HepG2 (cell line): ENCODE measurements at regions not wholly inside any gene's neighbourhood (a gene's known extent, or its start where the extent isn't known, plus 50 kb on each side); places are given as distances from the start of the nearest gene placed in this dataset.

Source experiments
- ATAC-seq: fragments of 200-7000 bp; cut with Tn5 transposase; 3 replicates; pipeline ENCODE4 v1.9.1; 2020; ENCODE audit warnings: mild to moderate bottlenecking, moderate library complexity
- BruUV-seq: library from RNA; stranded (reverse); fragments of 400-500 nt; replicated peaks from 2 replicates; lab custom pipeline; 2021; lab: Mats Ljungman, UMichigan
- CTCF ChIA-PET: fragments of 300-600 bp; formaldehyde crosslinking; extraction: SDS; loops from one replicate; lab custom pipeline; 2021; ENCODE audit warnings: low total read pairs, inconsistent platforms, low intra/inter-chr PET ratio; lab: Yijun Ruan, JAX
- POLR2A ChIA-PET: fragments of 350-600 bp; sonication (Branson Sonifier 250); formaldehyde crosslinking; loops from one replicate; lab custom pipeline; 2020; ENCODE audit warnings: antibody characterized with exemption, inconsistent platforms; lab: Yijun Ruan, JAX
- DNase-seq: peaks from one replicate; pipeline ENCODE4 v3.0.0-alpha.2; 2015; ENCODE audit warnings: low spot score
- FAIRE-seq: peaks from 3 replicates; lab custom pipeline; 2011; peaks lifted over from hg19 to GRCh38; lab: Jason Lieb, UNC
- H2AFZ ChIP-seq: one replicate; pipeline ENCODE4 v1.6.1; 2011; ENCODE audit warnings: low read length, inconsistent platforms
- H3K27ac ChIP-seq: fragments of 300-600 bp; 3 replicates; pipeline ENCODE4 v1.8.0; 2011; ENCODE audit warnings: mixed run types, mild to moderate bottlenecking, mixed read lengths, low read length, inconsistent platforms; ENCODE audit not compliant: insufficient read depth; ENCODE audit errors: extremely low read length
- H3K27me3 ChIP-seq, 2 experiments: fragments of 200-600 bp in 1 of 2; 2 replicates in 1 of 2; 3 replicates in 1 of 2; pipeline versions ENCODE4 v1.6.0 to v1.8.0; 2011; ENCODE audit warnings: low read length in 2 of 2, mild to moderate bottlenecking in 2 of 2, moderate library complexity in 2 of 2, inconsistent platforms in 1 of 2; ENCODE audit not compliant: insufficient read depth in 2 of 2, control insufficient read depth in 1 of 2
- H3K36me3 ChIP-seq, 2 experiments: fragments of 200-600 bp in 1 of 2; replicated peaks in 1 of 2; 2 replicates in 1 of 2; 3 replicates in 1 of 2; pipeline versions ENCODE4 v1.5.1 to v1.8.0; 2011; ENCODE audit warnings: low read length in 2 of 2, inconsistent platforms in 1 of 2; ENCODE audit not compliant: insufficient read depth in 2 of 2, control insufficient read depth in 1 of 2
- H3K4me1 ChIP-seq: 2 replicates; pipeline ENCODE4 v1.5.1; 2012; ENCODE audit warnings: low read length, inconsistent platforms; ENCODE audit not compliant: insufficient read depth
- H3K4me2 ChIP-seq: 2 replicates; pipeline ENCODE4 v1.6.0; 2011; ENCODE audit warnings: low read depth, low read length, inconsistent platforms
- H3K4me3 ChIP-seq, 3 experiments: fragments of 200-600 bp in 1 of 3; sonication (generic), shearing (Covaris generic) in 1 of 3; replicated peaks in 1 of 3; 2 replicates each; pipeline ENCODE4 v1.5.1; 2011 to 2016; ENCODE audit warnings: low read length in 3 of 3, inconsistent platforms in 2 of 3, low read depth in 2 of 3, mild to moderate bottlenecking in 2 of 3, control low read depth in 1 of 3, mixed read lengths in 1 of 3; ENCODE audit not compliant: insufficient read depth in 1 of 3
- H3K79me2 ChIP-seq: one replicate; pipeline ENCODE4 v1.6.1; 2011; ENCODE audit warnings: low read length, inconsistent platforms; ENCODE audit not compliant: insufficient read depth
- H3K9ac ChIP-seq: 2 replicates; pipeline ENCODE4 v1.6.0; 2011; ENCODE audit warnings: mild to moderate bottlenecking, low read depth, low read length, inconsistent platforms; ENCODE audit not compliant: insufficient read depth
- H3K9me3 ChIP-seq: 2 replicates; pipeline ENCODE4 v1.5.1; 2012; ENCODE audit warnings: mild to moderate bottlenecking, low read length
- H4K20me1 ChIP-seq: 2 replicates; pipeline ENCODE4 v1.6.0; 2011; ENCODE audit warnings: inconsistent platforms, mild to moderate bottlenecking, low read length, moderate library complexity; ENCODE audit not compliant: insufficient read depth
- BCL6 ChIP-seq: IDR thresholded peaks from 2 replicates; pipeline ENCODE4 v1.6.1; 2016; ENCODE audit warnings: missing genetic modification reagents, missing compliant biosample characterization
- CEBPB ChIP-seq: IDR thresholded peaks from 2 replicates; pipeline ENCODE4 v1.6.1; 2011; ENCODE audit warnings: low read depth, low read length, improper control_type of control experiment, borderline replicate concordance
- FOXK2 ChIP-seq: fragments of 450-650 bp; IDR thresholded peaks from 2 replicates; pipeline ENCODE4 v1.6.1; 2016
- HCFC1 ChIP-seq: fragments of 150-350 bp; IDR thresholded peaks from 2 replicates; pipeline ENCODE4 v1.6.1; 2014; ENCODE audit warnings: low read depth, low read length
- HES4 ChIP-seq: sonication (generic); formaldehyde crosslinking; IDR thresholded peaks from 2 replicates; pipeline ENCODE4 v1.9.0; 2021; ENCODE audit warnings: mild to moderate bottlenecking, missing genetic modification reagents, borderline replicate concordance
- HIVEP1 ChIP-seq: sonication (generic); formaldehyde crosslinking; IDR thresholded peaks from 2 replicates; pipeline ENCODE4 v1.4.0; 2020; ENCODE audit warnings: mild to moderate bottlenecking, missing genetic modification reagents
- MAZ ChIP-seq, 2 experiments: sonication (generic) in 1 of 2; formaldehyde crosslinking in 1 of 2; IDR thresholded peaks; 2 replicates each; pipeline versions ENCODE4 v1.5.0 to v1.6.1; 2012 to 2020; ENCODE audit warnings: low read depth in 2 of 2, mild to moderate bottlenecking in 2 of 2, borderline replicate concordance in 1 of 2, improper control_type of control experiment in 1 of 2, low read length in 1 of 2, missing genetic modification reagents in 1 of 2, moderate library complexity in 1 of 2
- PHF8 ChIP-seq: sonication (generic); formaldehyde crosslinking; IDR thresholded peaks from 2 replicates; pipeline ENCODE4 v1.5.0; 2020; ENCODE audit warnings: missing genetic modification reagents
- SIN3B ChIP-seq: fragments of 150-350 bp; IDR thresholded peaks from 2 replicates; pipeline ENCODE4 v1.6.1; 2014; ENCODE audit warnings: low read length
- SMC3 ChIP-seq: IDR thresholded peaks from 2 replicates; pipeline ENCODE4 v1.6.1; 2011; ENCODE audit warnings: low read length, improper control_type of control experiment
- YEATS4 ChIP-seq: sonication (generic); formaldehyde crosslinking; IDR thresholded peaks from 2 replicates; pipeline ENCODE4 v1.4.0; 2020; ENCODE audit warnings: missing genetic modification reagents, borderline replicate concordance
- ZFYVE20 ChIP-seq: sonication (generic); formaldehyde crosslinking; IDR thresholded peaks from 2 replicates; pipeline ENCODE4 v1.8.0; 2023; ENCODE audit warnings: low read depth, mild to moderate bottlenecking, moderate library complexity, missing genetic modification reagents, borderline replicate concordance
- ZNF354B ChIP-seq: sonication (generic); formaldehyde crosslinking; IDR thresholded peaks from 2 replicates; pipeline ENCODE4 v1.8.0; 2022; ENCODE audit warnings: mild to moderate bottlenecking, missing genetic modification reagents
- ZNF468 ChIP-seq: sonication (generic); formaldehyde crosslinking; IDR thresholded peaks from 2 replicates; pipeline ENCODE4 v1.8.0; 2022; ENCODE audit warnings: mild to moderate bottlenecking, moderate library complexity, missing genetic modification reagents
- ZNF776 ChIP-seq: sonication (generic); formaldehyde crosslinking; IDR thresholded peaks from 2 replicates; pipeline ENCODE4 v1.4.0; 2020; ENCODE audit warnings: mild to moderate bottlenecking, missing genetic modification reagents
- ZNF841 ChIP-seq: sonication (generic); formaldehyde crosslinking; IDR thresholded peaks from 2 replicates; pipeline ENCODE4 v1.8.1; 2023; ENCODE audit warnings: missing genetic modification reagents, borderline replicate concordance
- ZNF891 ChIP-seq: sonication (generic); formaldehyde crosslinking; IDR thresholded peaks from 2 replicates; pipeline ENCODE4 v1.5.0; 2020; ENCODE audit warnings: mild to moderate bottlenecking, missing genetic modification reagents
- ZSCAN20 ChIP-seq: sonication (generic); formaldehyde crosslinking; IDR thresholded peaks from 2 replicates; pipeline ENCODE4 v1.4.0; 2020; ENCODE audit warnings: missing genetic modification reagents, mild to moderate bottlenecking, borderline replicate concordance
- WGBS: methylation state at CpG from one replicate; pipeline ENCODE4 v1.1.6; 2017; ENCODE audit warnings: low lambda C conversion rate; 5-methylcytosine and 5-hydroxymethylcytosine counted together
- in situ Hi-C: cut with HindIII; loops from 2 replicates; pipeline ENCODE4 v1.10.0; 2017; ENCODE audit warnings: low pct_unique_long_range_greater_than_20kb; ENCODE audit not compliant: extremely low pct_ligation_motif_present
- intact Hi-C: fragments of 100-400 bp; cut with micrococcal nuclease; formaldehyde crosslinking; loops from one replicate; pipeline ENCODE4 v1.10.0; 2022; ENCODE audit not compliant: unreplicated experiment
- TF ChIP-seq, protein P1 (sequence below): sonication (generic); formaldehyde crosslinking; IDR thresholded peaks from 2 replicates; pipeline ENCODE4 v1.5.0; 2020; ENCODE audit warnings: missing genetic modification reagents, mild to moderate bottlenecking, borderline replicate concordance
- TF ChIP-seq, protein P2 (sequence below): sonication (generic); formaldehyde crosslinking; IDR thresholded peaks from 2 replicates; pipeline ENCODE4 v1.4.0; 2020; ENCODE audit warnings: mild to moderate bottlenecking, missing genetic modification reagents
- TF ChIP-seq, protein P3 (sequence below): fragments of 450-650 bp; IDR thresholded peaks from 2 replicates; pipeline ENCODE4 v1.6.1; 2017

- no peak for TF ChIP-seq ZNF354B (CRISPR knock-in tag)
- TF ChIP-seq, protein P1, sequence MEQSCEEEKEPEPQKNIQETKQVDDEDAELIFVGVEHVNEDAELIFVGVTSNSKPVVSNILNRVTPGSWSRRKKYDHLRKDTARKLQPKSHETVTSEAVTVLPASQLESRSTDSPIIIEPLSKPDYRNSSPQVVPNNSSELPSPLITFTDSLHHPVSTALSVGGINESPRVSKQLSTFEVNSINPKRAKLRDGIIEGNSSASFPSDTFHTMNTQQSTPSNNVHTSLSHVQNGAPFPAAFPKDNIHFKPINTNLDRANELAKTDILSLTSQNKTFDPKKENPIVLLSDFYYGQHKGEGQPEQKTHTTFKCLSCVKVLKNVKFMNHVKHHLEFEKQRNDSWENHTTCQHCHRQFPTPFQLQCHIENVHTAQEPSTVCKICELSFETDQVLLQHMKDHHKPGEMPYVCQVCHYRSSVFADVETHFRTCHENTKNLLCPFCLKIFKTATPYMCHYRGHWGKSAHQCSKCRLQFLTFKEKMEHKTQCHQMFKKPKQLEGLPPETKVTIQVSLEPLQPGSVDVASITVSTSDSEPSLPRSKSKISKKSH (CRISPR knock-in tag): no peak
- TF ChIP-seq, protein P2, sequence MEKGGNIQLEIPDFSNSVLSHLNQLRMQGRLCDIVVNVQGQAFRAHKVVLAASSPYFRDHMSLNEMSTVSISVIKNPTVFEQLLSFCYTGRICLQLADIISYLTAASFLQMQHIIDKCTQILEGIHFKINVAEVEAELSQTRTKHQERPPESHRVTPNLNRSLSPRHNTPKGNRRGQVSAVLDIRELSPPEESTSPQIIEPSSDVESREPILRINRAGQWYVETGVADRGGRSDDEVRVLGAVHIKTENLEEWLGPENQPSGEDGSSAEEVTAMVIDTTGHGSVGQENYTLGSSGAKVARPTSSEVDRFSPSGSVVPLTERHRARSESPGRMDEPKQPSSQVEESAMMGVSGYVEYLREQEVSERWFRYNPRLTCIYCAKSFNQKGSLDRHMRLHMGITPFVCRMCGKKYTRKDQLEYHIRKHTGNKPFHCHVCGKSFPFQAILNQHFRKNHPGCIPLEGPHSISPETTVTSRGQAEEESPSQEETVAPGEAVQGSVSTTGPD (CRISPR knock-in tag): no peak
- TF ChIP-seq ZNF776: no peak
- TF ChIP-seq HIVEP1 (CRISPR knock-in tag): no peak
- TF ChIP-seq HCFC1: no peak
Measured at GRCh38 chr15:100703671-100704070, 101.3 kb downstream of the ASB7 start (continued).

GRCh38 chr15:100704281-100705055 lies 102.1 kb downstream of the ASB7 start:
- no peak overlapping the region for H2AFZ ChIP-seq
- H3K4me2 ChIP-seq: no peak overlapping the region
- no peak overlapping the region for H3K4me3 ChIP-seq
- ATAC-seq: no peak
- CTCF ChIA-PET: no interaction called here
- WGBS: 25% methylated on average over 3 of the region's 7 CpGs
- no peaks in the 10 kb centered on the region for H4K20me1 ChIP-seq
- DNase-seq: no peak
- H3K36me3 ChIP-seq: no peaks in the 10 kb centered on the region
- H3K4me1 ChIP-seq: peaks cover 6% of the 10 kb centered on the region; the same call in 1 of the 2 replicates
- intact Hi-C loops (no loop called here), in situ Hi-C loops (no loop called here)
- no peak overlapping the region for H3K27ac ChIP-seq
- peaks cover 2 to 21% of the 10 kb centered on the region in 2 experiments; a peak in 3 of 5 replicates for H3K27me3 ChIP-seq
- no peaks in the 10 kb centered on the region for H3K79me2 ChIP-seq
- H3K9me3 ChIP-seq: no peaks in the 10 kb centered on the region
- H3K9ac ChIP-seq: no peak overlapping the region
- FAIRE-seq: no peak
- POLR2A ChIA-PET: no interaction called here
- no TSS peak for BruUV-seq
- TF ChIP-seq SMC3 (no peak), HES4 (no peak), BCL6 (no peak), ZFYVE20 (CRISPR knock-in tag) (no peak), ZNF468 (CRISPR knock-in tag) (no peak), SIN3B (no peak), FOXK2 (no peak), YEATS4 (CRISPR knock-in tag) (no peak), MAZ (IDR thresholded peaks at IDR 0.05; ENCODE audit: borderline replicate concordance, low read depth, low read length) (no peak), MAZ (CRISPR knock-in tag; IDR thresholded peaks at IDR 0.05; ENCODE audit: low read depth) (no peak), PHF8 (CRISPR knock-in tag) (no peak), ZSCAN20 (CRISPR knock-in tag) (no peak), CEBPB (no peak), ZNF841 (CRISPR knock-in tag) (no peak), ZNF891 (CRISPR knock-in tag) (no peak)
- TF ChIP-seq, protein P3, sequence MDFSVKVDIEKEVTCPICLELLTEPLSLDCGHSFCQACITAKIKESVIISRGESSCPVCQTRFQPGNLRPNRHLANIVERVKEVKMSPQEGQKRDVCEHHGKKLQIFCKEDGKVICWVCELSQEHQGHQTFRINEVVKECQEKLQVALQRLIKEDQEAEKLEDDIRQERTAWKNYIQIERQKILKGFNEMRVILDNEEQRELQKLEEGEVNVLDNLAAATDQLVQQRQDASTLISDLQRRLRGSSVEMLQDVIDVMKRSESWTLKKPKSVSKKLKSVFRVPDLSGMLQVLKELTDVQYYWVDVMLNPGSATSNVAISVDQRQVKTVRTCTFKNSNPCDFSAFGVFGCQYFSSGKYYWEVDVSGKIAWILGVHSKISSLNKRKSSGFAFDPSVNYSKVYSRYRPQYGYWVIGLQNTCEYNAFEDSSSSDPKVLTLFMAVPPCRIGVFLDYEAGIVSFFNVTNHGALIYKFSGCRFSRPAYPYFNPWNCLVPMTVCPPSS: no peak
